ENCODE measurements at regions not wholly inside any gene's neighbourhood (a gene's known extent, or its start where the extent isn't known, plus 50 kb on each side); places are given as distances from the start of the nearest gene placed in this dataset.
"Not testable (repeated sequence)": the region's sequence is repeated elsewhere in the genome, so short reads cannot be mapped to it uniquely, and the experiment has no call there.

DNA sequence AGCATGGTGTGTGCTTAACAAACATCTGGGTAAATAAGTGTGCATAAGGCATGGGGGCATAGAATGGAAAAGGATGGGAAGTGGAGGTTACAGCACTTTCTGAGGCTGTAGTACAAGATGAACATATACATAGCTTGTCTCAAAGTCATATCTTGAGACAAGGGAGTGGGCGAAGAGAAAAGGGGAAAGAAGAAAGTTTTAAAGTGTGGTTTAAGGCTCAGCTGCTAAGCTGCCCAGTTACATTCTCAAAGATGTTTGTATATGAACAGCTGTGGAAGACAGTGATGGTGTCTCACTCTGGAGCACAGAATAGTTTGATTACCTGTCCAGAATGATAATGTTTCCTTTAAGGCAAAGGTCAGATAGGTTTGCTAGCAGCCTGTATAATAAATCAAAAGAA, 61.9 kb upstream of the LANCL2 start:
- DNase-seq (ENCODE audit: low spot score) = no peak

DNA sequence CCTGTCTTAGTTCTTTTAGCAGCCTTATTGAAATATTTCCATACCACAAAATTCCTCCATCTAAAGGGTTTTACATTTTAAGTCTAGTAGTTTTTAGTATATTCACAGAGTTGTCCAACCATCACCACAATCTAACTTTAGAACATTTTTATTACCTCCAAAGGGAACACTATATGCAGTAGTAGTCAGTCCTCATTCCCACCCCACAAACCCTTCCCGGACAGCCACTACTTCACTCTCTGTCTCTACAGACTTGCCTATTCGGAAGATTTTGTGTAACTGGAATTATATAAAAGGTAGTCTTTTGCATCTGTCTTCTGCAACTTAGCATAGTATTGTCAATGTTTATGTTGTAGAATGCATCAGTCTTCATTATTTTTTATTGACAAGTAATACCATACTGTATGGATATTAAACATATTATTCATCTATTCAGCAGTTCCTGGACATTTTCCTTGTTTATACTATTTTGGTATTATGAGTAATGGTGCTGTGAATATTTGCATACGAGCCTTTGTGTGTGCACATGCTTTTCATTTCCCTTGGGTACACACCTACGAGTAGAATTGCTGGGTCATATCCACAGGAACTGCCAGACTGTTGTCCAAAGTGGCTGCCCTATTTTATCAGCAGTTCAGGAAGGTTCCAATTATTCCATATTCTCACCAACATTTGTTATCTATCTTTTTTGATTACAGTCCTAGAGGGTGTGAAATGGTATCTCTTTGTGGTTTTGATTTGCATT, 60.9 kb upstream of the LANCL2 start:
- no peak for DNase-seq (ENCODE audit: low spot score)

DNA sequence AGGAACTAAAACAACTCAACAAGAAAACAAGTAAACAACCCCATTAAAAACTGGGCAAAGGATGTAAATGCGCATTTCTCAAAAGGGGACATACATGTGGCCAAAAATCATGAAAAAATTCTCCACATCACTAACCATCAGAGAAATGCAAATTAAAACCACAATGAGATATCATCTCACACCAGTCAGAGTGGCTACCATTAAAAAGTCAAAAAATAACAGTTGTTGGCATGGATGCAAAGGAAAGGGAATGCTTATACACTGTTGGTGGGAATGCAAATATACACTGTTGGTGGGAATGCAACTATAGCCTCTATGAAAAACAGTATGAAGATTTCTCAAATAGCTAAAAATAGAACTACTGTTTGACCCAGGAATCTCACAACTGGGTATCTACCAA, 60.0 kb upstream of the LANCL2 start:
- DNase-seq (ENCODE audit: low spot score) = no peak

DNA sequence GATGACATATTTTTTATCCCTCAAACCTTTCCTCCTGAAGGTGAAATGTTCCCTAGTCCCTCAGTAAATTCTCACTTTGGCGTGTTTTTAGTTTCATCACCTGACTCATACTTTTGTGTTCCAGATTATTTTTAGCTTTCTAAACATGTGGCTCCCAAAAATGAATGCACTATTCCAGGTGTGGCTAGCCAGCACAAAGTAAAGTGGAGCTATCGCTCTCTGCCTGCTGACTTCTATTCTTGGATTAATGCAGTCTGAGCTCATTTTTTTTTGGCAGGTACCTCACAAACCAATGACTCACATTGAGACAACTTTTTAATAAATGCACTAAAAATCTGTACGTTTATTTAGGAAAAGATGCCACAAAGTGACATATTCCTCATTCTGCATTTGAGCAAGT, 58.8 kb upstream of the LANCL2 start:
- no peak for DNase-seq (ENCODE audit: low spot score)

DNA sequence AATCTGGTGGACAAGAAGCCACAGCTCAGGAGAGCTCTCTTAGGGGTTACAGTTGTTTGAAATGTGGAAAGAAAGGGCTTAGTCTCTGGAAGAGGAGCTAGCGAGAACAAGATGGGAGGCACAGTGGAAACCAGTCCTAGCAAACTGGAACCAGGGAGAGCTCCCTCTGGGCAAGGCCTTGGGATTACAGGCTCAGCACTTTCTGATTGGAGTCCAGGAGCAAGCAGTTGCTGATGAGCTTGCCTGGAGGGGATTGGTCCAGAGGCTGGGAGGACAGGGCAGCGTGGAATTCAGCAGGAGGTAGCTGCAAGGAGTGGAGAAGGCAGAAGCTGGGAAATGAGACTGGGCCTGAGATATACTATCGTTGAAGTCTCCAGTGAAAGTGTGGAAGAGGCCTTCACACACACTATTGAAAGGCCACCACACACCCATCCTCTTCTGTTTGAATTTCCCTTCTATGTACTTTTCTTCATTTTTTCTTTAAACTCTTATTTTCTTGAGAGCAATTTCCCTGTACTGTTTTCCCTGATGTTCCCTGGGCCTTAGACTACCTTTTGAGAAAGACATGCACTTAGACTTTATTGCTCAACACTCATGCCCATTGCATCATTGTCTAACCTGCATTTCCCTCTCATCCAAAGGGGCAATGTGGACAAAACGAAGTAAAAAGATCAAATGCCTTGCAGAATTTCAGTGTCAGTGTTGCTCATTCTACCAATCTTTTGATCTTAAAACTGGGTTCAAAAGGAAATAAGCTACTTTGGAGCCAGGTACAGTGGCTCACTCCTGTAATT, 57.8 kb upstream of the LANCL2 start:
- DNase-seq (ENCODE audit: low spot score) = no peak

DNA sequence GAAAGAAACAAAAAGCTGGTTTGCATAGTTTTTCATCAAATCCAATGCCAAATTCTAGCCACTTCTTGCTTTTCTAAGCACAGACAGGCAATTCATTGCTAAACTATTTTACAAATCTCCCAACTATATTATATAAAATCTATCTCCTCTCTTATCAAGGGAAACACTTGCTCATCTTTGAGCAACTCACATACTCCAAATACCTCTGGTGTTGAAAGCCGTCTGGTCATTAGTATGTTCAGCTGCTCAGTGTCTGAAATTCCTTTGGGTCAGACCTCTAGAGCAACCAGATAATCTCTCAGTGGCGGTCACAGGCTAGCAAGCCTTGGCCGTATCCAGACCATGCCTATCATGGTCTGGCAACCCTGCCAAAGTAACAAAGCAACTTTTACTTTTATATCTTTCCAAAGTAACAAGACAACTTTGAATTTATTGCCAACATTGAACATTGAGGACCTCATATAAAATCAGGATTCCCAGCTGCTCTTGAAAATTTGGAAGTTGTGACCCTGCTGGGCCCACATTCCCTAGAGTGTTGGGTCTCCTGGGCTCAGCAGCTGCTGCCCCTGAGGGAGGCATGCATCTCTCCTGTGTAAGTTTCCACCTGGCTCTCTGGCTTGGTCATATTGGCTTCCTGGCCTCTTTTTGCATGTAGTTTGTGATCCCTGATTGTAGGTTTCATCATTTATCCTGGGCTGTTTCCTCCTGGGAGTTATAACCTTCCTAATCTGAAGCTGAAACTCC, 56.8 kb upstream of the LANCL2 start:
- peak; percentile 83 for DNase-seq (ENCODE audit: low spot score)

DNA sequence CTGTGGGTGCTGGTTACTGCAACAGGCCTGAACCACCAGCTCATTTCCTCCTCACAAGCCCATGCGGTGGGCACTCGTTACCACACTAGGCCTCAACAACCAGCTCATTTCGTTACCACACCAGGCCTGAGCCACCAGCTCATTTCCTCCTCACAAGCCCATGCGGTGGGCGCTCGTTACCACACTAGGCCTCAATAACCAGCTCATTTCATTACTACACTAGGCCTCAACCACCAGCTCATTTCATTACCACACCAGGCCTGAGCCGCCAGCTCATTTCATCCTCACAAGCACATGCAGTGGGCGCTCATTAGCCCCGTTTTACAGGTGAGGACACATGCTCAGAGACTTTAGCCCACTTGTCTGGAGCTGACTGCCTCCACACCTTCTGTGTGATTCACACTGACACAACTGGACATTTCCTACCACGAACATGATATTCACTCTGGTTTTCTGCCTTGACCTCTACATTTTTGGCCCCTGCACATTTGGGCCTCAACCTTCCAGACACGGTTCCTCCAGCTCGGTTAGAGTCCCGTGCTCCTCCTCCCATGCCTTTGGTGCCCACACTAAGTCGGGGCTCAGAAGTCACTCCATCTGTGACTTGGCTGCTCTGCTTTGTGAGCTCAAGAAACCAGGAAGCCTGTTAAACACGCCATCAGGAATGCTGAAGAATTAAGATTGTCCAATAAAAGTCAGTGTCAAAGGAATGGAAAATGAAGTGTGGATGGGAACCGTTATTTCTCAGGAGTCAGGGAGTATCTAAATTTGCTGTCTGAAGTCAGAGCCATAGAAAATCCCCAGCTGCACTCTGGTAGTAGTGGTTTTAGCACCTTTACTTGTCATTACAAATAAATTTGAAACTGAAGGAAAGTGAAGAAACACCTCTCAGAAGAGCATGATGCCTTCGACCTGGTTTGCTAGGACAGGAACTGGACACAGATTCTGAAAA, 55.8 kb upstream of the LANCL2 start:
- DNase-seq (ENCODE audit: low spot score) = no peak

DNA sequence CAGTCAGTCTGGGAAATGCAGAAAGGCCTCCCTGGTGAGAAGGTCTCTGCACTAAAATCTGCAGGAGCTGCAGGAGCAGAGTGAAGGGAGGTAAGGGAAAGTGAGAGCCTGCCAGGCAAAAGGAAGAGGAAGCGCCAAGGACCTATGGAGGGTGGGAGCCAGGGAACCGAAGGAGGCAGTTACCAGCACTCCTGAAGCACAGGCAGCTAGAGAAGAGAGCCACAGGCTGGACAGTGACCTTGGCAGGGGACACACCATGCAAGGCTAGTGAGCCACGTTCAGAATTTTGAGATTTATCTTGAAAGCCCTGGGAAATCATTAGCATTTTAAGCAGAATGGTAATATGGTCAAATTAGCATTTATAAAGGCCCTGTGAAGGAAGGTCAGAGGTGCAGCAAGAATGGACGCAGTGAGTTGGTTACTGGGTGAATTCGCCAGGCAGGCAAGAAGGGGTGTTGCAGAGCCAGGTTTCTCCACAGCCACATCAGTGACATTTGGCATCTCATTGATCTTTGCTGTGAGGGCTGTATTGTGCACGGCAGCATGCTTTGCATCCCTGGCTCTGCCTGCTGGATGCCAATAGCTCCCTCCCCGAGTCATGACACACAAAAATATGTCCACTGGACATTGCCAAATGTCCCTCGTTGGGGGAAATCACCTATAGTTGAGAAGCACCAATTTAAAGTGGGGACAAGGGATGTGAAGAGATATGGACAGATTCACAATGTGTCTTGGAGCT, 54.7 kb upstream of the LANCL2 start:
- no peak for DNase-seq (ENCODE audit: low spot score)

DNA sequence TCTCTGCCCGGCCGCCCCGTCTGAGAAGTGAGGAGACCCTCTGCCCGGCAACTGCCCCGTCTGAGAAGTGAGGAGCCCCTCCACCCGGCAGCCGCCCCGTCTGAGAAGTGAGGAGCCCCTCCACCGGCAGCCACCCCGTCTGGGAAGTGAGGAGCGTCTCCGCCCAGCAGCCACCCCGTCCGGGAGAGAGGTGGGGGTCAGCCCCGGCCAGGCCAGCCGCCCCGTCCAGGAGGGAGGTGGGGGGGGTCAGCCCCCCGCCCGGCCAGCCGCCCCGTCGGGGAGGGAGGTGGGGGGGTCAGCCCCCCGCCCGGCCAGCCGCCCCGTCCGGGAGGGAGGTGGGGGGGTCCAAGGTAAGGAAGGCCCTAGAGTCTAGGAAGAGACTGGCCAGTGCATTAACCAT, 53.2 kb upstream of the LANCL2 start:
- not testable (repeated sequence) for DNase-seq (ENCODE audit: low spot score)

DNA sequence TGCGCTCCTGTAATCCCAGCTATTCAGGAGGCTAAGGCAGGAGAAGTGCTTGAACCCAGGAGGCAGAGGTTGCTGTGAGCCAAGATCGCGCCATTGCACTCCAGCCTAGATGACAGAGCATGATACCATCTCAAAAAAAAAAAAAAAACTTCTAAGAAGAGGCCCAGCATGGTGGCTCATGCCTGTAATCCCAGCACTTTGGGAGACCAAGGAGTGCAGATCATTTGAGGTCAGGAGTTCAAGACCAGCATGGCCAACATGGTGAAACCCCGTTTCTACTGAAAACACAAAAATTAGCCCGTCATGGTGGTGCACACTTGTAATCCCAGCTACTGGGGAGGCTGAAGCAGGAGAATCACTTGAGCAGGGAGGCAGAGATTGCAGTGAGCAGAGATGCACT, 51.5 kb upstream of the LANCL2 start:
- not testable (repeated sequence) for DNase-seq (ENCODE audit: low spot score)

DNA sequence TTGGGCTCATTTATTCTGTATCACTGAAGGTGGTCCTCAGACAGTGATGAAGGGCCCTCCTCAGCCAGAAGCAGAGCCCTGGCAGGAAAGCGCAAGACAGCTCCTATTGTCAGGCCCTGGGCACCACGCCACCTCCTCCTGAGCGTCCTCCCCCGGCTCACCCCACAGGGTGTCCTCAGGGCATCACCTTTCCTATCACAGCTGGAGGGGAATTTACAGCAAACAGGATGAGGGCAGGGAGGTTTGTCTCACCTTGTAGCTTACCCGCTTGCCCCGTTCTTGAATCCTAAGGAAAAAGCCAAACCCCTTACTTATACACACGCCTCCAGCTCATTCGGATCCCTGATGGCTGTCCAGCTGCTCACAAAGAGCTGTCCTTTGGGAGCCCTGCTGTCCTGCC, 50.2 kb upstream of the LANCL2 start:
- DNase-seq (ENCODE audit: low spot score) = no peak

Measured in AG08396 (cell line).